ENCODE measurements at regions not wholly inside any gene's neighbourhood (a gene's known extent, or its start where the extent isn't known, plus 50 kb on each side); places are given as distances from the start of the nearest gene placed in this dataset.
"Not testable (repeated sequence)": the region's sequence is repeated elsewhere in the genome, so short reads cannot be mapped to it uniquely, and the experiment has no call there.

DNA sequence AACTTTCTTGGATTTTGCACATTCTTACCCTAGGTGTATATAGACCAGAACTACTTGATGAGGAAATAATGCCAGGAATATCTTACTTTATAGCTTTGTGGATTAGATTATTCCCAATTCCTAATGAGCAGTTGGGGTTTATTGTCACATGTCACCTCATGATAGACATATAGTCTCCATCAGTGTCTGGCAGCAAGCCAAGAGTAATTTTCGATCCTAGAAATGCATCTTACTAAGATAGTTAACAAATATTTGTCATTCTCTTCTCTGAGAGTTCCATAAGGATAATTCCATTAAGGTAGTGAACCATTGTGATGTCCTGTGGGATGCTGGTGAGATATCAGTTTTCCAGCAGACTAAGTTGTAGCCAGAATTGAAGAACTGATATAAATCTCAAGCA lies 1282.9 kb upstream of the B3GALT2 start:
- peak; percentile 21 for DNase-seq

DNA sequence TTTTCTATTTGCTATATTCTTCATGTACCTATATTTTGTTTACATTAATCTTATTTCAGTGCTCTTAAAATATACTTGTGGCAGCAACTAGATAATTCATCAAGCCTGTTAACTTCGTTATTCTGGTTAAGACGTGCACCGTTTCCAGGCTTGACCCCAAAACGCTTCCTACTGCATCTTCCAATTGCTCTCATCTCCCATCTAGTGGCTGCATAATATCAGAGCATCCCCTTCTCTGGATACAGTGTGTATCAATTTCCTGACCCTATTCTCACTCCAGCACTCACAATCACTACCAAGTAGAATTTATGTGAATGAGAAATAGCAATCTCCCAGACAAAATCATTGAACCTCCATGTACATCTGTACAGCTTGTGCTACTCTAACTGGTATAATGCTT lies 1280.3 kb upstream of the B3GALT2 start:
- peak; percentile 58 for DNase-seq

DNA sequence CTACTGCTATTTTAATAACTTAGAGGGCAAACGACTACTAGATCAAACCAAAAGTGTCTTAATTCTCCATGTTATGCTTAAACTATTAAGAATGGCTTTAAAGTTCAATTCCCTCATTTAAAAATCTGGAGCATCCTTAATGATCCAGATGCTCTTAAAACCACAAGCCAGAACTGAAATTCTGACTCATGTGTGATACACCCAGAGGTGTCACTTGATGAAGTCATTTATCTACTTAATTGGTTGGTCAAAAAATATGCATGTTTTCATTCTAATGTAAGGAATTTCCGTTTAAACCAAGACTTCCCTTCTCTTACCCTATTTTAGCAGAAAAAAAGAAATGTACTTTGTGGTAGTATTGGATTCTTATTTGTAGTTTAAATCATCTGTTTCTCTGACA lies 1261.2 kb upstream of the B3GALT2 start:
- no peak for DNase-seq

DNA sequence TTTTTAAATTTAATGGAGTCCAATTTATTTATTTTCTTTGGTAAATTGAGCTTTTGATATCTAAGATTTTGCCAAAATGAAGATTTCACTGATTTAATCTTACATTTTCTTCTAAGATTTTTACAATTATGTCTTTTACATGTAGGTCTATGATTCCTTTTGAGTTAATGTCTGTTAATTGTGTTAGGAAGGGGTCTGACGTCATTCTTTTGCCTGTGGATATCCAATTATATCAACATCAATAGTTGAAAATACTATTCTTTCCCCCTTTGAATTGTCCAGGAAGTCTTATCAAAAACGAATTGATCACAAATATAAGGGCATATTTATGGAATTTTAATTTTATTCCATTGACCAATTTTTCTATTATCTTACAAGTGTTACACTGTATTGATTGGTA lies 1258.8 kb upstream of the B3GALT2 start:
- no peak for DNase-seq

DNA sequence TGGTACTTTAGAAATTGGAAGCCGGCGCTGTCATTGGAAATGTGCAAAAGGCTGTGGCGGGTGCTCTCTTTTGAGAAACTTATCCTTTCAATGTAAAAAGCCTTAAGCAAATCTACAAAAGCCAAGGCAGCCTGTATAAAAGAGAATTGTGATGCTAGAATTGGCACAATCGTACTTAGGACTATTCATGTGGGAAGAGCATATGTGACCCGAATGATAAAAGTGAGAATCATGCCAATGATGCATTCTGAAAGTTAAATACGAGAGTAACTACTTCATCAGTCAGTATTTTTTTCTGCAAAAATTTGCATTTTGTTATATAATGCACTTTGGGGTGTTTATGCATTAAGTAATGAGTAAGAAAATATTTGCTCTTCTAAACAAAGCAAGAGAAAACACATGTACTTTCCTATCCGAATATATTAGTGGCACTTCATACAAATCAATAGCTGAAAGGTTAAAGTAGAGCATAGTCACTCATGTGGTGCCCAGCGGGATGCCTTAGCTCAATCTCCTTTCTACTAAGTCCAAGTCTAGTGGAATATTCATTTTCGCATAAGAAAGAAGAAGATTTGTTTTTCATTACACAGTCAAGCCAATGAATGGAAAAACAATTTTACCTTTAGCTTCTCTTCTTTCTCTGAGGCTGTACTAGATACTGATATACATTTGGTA lies 1256.6 kb upstream of the B3GALT2 start:
- no peak for DNase-seq

DNA sequence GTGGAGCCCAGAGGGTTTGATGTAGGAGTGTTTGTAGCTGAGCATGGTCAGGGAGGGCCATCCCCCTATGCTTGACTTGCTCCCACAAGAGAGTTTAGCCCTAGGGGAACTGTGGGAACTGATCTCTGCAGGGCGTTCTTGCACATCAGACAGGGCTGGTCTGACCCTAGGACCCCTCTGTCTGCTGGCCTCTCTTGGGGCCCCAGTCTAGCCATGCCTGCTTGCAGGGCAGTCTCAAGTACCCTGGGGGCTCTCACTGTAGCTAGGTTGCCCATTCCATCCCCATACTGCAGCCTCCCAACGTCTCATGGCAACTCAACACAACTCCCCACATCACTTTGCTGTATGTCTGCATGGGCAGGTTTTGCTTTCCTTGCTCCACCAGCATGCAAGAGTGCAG lies 1250.7 kb upstream of the B3GALT2 start:
- DNase-seq, result no peak

DNA sequence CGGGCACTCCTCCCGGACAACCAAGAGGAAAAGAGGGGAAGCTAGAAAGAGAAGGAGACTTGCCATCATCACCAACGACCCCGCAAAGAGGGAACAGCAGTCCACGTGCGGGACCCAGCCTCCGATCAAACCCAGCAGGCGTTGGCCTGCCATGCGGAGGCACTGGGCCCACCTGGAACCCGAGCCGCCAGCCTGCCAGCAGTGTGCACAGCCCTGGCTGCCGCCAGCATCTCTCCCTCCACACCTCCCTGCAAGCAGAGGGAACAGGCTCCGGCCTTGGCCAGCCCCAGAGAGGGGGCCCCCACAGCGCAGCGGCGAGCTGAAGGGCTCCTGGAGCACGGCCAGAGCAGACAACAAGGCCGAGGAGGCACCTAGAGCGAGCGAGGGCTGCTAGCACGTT lies 1244.7 kb upstream of the B3GALT2 start:
- DNase-seq, result no peak

DNA sequence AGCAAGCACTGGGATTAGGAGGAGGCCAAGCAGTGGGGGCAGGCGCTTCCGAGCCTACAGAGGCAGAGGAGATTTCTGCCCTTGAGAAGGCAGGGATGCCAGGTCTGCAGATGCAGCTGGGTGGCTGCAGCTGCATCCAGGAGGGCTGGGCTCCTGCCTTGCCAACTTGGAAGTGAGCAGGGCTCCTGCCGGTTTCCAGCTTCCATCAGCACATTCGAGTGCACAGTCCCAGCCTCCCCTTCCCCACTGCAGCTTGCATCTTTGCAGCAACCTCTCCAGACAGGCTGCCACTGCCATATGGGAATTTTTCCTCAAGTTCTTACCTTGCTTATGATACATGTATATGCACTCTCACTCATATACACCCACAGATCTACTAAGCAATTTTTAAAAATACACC lies 1234.3 kb upstream of the B3GALT2 start:
- no peak for DNase-seq

DNA sequence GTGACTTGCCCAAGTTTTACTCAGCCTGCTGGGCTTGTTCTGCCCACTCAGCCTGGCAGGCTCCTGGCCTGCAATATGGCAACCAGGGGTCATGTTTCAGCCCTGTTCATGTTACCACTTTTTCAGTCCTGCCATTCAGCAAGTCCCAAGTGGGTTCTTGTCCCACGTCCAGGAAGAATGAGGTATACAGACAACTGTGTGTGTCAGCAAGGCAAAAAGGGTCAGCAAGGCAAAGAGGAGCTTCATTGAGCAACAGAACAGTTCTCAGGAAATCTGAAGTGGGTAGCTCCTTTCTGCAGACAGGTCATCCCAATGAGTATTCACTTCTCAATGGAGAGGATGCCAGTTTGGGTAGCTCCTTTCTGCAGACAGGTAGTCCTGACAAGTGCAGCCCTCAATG lies 1233.3 kb upstream of the B3GALT2 start:
- no peak for DNase-seq

DNA sequence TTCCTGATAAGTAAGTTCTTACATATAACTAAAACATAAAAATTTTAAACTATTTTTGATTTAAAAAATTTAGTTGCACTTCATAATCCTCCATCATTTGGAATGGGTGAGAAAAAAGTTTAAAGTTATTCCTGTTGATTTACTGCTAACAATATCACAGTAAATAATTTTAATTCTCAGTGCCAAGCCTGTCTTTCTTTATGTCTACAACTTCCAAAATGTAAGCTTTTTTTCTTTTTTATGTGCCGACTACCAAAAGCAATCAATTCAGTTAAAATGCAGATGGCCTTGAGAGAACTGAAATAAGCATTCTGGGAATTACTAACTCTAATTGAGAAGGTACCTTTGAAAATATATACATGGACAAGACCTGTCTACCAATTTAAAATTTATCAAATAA lies 1224.3 kb upstream of the B3GALT2 start:
- DNase-seq, result no peak

DNA sequence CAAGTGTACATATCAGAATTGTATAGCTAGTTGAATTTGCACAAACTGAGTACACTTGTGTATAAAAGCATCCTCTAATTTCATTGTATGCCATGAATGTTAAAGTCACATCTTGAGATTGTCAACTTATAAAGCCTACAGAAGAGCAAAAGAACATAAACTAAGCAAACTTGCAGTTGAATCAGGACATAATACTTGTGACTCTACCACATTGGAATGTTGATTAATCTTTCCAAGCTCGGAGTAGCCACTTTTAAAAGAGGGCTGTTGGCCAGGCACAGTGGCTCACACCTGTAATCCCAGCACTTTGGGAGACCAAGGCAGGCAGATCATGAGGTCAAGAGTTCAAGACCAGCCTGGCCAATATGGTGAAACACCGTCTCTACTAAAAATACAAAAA lies 1220.8 kb upstream of the B3GALT2 start:
- not testable (repeated sequence) for DNase-seq

DNA sequence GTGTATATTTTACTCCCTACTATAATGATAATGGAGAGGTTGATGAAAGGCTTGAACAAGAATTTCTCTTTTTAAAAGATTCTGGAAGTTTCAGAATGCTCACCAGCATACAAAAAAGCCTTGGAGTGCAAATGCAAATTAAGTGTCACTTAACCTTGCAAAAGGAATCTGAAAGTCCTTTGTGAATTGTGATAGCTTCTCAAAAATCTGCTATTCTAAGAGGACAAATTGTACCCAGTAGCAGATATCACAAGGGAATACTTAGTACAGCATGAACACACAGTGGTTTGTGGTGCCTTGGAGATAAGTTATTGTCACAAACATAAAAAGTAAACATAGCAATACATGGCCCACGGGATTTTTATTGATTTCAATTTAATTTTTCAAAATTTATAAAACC lies 1208.3 kb upstream of the B3GALT2 start:
- no peak for DNase-seq

DNA sequence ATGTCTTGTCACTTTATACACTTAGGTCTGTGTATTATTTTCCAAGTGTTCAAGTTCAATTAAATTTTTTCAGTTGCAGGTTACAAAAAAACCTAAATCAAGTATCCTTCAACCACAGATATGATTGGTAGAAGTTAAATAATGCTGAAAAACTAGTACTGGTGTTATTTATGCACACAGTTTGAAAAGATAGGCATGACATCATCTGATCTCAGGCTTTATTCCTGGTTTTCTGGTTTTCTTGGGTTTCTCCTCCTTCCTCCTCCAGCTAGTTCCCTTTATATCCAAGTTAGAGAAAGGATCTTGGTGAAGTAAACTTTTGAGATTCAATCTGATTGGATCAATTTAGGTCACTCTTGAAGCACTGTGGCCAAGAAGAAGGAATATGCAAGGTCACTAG lies 1201.1 kb upstream of the B3GALT2 start:
- no peak for DNase-seq

DNA sequence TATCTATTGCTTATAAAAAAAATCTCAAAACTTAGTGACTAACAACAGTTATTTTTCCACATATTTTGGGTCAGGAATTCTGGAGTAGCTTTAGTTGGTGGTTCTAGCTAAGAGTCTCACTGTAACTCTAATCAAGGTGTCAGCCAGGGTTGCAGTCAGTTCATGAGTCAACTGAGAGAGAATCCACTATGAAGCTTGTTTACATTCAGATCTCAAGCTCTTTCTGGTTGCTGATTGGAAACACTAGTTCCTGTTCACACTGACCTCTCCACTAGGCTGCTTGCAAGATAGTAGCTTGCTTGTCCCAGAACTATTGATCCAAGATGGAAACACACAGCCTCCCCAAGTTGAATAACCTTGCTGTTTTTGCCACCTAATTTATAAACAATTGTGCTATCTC lies 1192.1 kb upstream of the B3GALT2 start:
- peak; percentile 12 for DNase-seq

DNA sequence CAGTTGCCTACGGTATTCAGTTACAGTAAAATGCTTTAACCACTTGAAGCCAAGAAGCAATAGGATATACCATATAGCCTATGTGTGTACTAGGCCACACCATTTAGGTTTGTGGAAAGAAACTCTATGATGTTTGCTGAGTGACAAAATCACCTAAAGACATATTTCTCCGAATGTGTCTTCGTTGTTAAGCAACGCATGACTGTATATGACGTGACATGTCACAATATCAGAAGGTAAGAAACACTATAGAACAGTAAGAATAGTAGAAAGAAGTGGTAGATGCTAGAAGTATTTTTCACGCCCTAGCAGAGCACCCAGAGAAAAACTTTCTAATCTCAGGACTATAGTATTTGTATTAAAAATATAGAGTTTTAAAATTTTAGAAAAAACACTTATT lies 1188.2 kb upstream of the B3GALT2 start:
- no peak for DNase-seq

DNA sequence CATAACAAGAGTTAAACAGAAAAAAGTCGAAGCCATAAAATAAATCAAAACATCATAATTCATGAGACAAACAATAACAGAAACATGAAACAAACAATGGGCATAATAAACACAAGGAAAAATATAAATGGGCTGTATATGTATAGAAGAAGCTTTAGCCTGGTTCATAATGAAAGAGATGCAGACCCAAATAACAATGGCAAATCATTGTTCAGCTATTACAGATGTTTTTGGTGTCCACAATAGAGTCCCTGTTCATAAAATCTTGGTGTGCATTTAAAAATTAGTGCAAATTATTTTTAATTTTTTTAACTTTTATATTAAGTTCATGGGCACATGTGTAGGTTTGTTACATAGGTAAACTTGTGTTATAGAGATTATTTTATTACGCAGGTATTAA lies 1185.9 kb upstream of the B3GALT2 start:
- DNase-seq, result no peak

DNA sequence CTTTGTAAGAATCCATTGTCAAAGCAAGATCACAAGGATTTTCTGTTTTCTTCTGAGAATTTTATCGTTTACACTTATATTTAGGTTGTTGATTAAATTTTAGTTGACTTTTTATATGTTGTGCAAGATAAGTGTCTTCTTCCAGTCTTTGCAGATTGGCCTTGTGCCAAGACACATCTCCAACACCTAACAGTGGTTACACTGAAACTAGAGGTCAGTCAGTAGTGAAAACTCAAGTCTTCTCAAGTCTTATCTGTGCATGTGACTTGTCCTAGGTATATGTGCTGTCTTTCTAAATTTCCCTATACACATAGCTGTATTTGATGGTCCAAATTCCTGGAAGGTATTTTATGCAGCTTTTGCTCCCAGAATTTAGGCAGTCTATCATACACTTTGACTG lies 1183.2 kb upstream of the B3GALT2 start:
- no peak for DNase-seq

DNA sequence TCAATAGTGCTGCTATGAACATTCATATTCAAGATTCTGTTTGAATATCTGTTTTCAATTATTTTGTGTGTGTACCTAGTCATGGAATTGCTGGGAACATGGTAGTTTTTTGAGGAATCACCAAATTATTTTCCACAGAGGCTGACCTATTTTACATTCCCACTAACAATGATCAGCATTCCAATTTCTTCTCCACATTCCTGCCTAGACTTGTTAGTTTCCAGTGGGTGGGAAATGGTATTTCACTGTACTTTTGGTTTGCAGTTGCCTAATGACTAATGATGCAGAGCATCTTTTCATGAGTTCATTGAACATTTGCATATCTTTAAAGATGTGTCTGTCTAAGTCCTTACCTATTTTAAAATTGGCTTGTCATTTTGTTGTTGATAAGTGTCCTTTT lies 1182.6 kb upstream of the B3GALT2 start:
- no peak for DNase-seq

DNA sequence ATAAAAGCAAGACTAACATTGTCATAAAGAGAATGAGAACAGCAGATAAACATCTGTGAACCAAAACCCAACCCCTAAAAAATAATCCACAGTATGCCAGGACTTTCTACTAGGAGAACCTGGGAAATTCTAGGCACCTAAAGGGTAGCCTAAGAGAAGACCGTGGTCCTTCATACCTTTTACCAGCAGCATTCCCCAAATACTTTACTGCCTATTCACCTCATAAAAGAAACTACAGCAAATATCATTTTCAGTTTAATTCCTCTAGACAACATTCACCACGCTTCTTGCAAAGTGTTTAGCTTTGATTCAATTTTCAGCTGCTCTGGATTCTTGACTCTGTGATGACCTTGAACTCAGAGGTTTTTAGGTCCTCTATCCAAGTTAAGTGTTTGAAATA lies 1180.7 kb upstream of the B3GALT2 start:
- no peak for DNase-seq

DNA sequence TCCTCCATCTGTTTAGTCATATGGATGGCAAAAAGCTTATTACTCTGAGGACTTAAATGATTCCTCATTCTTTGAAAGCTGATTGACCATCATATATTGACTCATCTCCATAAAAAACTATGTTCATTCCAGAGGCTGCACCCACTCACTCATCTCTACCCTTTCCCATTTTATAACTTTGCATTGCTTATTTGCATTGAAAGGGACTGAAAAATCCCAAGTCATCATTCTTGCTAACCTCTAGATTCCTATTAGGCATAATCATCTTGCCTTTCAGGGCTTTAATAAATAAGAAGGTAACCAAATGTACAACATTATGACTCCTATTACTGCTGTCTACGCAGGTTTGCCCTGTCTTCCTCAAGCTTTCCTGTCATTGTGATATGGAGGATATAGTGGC lies 1180.3 kb upstream of the B3GALT2 start:
- no peak for DNase-seq

DNA sequence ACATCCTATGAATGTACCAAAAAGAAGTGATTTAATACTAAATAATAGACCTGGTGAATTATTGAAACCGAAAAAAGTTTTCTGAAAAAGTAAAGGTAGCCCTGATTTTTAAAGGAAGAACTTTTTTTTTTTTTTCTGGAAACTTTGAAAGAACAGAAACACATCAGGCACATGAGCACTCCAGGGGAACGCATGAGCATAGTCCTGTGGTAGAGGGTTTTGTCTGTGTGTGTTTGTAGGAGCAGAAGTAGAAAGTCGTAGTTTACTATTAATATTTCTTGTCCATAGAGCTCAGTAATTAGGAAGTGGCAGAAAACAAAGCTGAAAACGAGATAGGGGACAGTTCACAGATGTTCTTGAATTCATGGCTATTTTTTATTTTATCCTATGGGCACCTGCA lies 1175.9 kb upstream of the B3GALT2 start:
- DNase-seq, result no peak

DNA sequence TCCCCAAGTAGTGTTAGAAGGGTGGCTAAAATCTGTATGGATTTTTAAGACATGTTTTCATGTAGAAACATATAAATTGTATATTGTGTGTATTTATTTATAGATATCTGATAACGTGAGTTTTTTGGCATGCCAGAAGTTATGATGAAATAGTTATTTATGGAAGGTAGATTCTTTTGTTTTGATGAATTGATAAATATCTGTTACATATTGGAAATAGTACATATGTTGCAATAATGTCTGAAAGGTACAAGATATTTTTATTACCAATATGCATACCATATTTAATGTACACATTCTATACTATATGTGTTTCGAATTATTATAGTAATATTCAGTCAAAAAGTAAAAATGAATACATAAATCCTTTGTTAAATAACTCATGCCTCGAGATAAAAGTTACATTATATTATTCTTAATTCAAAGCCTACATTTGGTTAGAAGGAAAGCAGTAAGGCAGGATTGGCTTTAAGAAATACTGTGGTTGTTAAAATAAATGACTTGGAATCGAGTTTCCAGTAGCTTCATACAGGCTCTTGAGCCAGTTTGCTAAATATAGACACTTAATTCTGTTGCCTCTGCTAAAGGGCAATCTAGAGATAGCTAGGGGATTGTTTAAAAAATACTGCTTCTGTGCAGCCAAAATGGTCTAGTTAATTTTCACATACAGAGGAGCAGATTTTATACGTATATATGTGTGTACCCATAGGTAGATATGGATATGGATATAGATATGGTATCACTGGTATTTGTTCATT lies 1175.1 kb upstream of the B3GALT2 start:
- DNase-seq, result no peak

DNA sequence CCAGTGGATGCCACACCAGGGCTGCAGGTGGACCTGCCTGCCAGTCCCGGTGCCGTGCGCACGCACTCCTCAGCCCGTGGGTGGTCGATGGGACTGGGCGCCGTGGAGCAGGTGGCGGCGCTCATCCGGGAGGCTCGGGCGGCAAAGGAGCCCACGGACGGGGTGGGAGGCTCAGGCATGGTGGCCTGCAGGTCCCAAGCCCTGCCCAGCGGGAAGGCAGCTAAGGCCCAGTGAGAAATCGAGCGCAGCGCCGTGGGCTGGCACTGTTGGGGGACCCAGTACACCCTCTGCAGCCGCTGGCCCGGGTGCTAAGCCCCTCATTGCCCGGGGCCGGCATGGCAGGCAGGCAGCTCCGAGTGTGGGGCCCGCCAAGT lies 1171.8 kb upstream of the B3GALT2 start:
- no peak for DNase-seq

DNA sequence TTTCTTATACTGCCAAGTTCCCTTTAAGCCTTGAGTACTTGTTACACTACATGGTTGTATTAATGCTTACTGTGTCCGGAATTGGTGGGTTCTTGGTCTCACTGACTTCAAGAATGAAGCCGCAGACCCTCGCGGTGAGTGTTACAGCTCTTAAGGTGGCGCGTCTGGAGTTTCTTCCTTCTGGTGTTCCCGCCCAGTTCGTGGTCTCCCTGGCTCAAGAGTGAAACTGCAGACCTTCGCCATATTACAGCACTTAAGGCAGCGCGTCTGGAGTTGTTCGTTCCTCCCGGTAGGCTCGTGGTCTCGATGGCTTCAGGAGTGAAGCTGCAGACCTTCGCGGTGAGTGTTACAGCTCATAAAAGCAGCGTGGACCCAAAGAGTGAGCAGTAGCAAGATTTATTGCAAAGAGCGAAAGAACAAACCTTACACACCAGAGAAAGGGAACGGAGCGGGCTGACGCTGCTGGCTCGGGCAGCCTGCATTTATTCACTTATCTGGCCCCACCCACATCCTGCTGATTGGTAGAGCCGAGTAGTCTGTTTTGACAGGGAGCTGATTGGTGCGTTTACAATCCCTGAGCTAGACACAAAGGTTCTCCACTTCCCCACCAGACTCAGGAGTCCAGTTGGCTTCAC lies 1171.3 kb upstream of the B3GALT2 start:
- not testable (repeated sequence) for DNase-seq
